GM19467 (cell line): ENCODE measurements at regions not wholly inside any gene's neighbourhood (a gene's known extent, or its start where the extent isn't known, plus 50 kb on each side); places are given as distances from the start of the nearest gene placed in this dataset.

ENCODE experiments used
- ATAC-seq: cut with Tn5 transposase; IDR thresholded peaks from one replicate; pipeline ENCODE4 v1.9.1; 2021; ENCODE audit warnings: mild to moderate bottlenecking, moderate library complexity; ENCODE audit not compliant: unreplicated experiment

DNA sequence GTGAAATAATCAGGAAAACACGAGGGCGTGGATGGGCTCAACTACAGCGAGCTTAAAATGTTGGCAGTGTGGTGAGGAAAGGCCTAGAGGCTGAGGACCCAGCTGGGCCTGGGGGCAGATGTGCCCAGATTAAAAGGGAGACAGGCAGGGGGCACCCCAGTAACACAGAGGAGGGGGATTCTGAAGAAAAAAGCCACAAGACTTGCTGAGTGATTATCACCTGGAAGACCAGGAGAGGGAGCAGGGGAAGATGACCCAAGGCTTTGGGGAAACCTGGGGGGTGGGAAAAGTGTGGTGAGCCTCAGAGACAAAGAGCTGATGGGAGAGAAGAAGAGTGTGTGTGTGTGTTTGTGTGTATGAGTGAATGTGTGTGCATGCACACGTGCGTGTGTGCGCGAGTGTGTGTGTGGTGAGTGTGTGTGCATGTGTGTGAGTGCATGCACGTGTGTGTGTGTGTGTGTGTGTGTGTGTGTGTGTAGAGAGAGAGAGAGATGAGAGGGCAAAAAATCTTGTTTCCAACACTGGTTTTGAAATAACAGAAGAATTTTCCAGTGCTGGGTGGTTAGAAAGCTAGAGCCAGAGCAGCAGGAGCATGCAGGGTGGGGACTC lies 500.5 kb downstream of the BUD13 start:
- no peak for ATAC-seq

DNA sequence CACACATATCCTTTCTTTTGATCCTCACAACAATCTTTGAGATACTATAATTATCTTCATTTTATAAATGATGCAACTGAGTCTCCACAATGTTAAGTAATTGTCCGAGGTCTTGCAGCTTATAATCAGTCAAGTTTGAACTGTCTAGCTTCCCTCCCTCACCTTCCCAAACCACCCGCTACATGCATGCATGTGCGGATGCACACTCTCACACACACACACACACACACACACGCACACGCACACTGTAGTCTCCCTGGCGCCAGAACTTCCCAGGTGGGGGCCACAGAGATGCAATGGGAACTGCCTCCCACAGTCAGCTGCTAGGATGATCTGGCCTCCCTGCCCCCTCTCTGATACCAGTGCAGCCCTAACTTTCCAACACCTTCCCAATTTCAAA lies 501.3 kb downstream of the BUD13 start:
- no peak for ATAC-seq

DNA sequence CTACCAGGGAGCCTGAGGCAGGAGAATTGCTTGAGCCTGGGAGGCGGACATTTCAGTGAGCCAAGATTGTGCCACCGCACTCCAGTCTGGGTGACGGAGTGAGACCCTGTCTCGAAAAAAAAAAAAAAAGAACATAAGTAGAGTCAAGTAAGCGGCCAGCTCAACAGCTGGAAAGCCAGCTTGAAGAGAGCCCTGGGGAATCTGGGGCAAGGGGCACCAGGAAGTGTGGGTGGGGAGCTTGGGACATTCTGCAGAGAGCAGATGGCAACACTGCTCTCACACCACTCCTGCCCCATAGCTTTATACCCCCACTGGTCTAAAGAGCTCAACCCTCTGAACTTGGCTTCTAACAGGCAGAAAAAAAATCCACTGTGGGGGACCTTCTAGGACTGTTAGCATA lies 505.6 kb downstream of the BUD13 start:
- ATAC-seq: no peak

DNA sequence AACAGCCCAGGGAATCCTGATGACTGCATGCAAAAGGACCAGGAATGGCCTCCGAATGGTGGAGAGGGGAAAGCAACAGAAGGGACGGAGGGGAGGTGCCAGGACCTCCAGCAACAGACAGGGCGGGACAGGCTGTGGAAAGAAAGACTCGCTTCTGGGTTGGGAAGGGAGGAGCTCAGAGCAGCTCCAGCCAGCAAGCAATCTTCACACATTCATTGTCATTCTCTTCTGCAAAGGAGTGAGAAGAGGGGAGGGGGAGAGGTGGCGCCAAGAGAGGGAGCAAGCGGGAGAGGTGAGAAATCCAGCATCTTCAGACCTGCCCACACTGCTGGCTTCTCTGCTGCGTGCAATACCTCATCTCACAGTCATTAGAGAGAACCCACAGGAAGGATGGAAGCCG lies 509.0 kb downstream of the BUD13 start:
- ATAC-seq: no peak

DNA sequence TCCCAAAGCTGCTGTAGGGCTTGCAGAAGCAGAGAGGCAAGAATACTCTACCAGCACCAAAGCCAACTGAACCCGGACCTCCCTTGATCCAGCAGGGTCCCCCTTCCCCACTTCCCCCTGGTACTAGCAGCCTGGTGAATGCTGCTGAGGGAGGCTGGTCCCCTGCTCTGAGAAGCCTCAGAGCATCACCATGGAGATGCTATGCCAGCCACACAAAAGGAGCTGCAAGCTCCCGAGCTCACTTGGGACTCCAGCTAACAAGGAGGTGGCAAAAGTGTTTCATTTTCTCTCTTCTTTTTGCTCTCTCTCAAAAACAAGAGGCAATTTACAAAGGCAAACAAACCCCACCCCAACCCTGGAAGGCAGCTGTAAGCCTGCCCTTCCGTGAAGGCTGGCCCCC lies 509.8 kb downstream of the BUD13 start:
- no peak for ATAC-seq

DNA sequence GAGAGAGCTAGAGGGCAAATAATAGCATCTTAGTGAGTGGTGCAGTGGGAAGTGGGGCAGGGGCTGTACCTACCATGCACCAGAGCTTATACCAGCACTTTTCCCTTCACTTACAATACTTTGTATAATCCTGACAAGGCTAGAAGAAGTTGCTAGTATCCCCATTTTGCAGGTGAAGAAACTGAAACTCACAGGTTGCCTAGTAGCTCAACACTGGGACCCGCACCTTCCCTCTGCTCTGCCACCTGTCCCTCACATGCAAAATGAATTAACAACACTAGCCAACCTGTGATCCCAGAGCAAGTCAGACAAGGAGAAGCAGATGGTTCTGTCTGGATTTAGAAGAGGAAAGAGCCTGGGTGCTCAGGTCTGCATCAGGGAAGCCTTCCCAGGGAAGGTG lies 510.4 kb downstream of the BUD13 start:
- no peak for ATAC-seq

DNA sequence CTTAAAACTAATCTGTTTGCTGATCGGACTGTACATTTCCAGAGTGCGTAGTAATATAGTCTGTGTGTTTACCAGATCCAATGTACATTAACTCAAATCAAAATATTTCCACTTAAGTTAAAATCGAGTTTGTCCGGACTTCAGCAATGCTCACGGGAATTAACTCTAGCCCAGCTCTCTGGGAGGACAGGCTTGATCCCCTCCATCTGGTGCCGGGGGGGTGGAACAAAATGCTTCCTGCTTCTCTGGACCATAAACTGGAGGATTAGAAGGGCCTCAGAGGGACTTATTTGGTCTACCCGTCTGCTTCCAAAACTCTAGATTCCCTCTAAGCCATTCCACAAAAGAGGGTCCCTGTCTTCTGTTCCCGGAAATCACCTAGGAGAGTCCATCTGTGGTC lies 511.2 kb downstream of the BUD13 start:
- ATAC-seq: no peak

DNA sequence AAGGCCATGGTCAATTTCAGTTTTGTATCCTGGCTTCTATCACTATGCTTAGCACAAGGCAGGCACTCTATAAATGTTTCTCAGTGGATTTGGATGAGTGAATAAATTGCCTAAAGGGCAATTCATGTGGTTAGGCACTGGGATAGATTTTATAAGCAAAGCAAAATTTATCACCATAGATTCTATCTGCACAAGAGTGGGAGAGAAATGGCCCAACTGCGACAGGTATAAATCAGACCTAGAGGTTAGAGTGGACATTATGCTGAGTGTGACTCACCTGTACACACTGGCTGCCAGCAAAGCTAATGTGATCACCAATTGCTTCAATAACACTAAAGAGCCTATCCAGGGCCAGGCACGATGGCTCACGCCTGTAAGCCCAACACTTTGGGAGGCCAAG lies 514.0 kb downstream of the BUD13 start:
- ATAC-seq: no peak

DNA sequence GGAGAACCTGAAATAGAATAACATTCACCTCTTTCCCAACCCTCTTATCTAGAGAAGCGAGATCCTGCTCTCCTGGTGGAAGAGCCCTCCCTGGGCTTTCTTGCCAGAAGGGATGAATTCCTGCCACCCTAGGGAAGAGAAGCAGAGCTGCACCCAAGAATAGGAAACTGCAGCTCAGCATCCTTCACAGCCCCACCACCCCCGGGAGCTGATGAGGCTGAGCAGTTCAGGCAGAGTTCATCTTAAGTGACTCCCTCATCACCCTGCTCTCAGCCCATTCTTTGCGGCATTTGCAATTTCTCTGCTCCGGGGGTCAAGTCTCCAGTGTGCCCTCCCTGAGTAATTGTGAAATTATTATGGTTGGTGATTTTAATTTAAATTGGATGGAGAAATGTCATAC lies 514.9 kb downstream of the BUD13 start:
- ATAC-seq: no peak

DNA sequence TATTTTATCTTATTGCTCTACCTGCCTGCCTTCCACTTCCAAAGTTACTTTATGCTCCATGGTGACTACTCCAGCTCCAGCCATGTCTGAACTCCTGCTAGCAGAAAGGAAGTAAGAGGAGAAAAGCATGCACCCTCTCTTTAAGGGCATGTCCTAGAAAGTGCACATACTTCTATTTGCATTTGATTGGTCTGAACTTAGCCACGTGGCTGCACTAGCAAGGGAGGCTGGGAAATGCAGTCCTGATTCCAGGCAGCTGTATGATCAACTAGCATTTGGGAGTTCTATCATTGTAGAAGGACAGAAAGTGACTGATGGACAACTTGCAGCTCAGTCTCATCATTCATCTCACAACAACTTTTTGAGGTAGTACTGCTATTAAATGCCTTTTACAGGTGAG lies 515.7 kb downstream of the BUD13 start:
- ATAC-seq: no peak

DNA sequence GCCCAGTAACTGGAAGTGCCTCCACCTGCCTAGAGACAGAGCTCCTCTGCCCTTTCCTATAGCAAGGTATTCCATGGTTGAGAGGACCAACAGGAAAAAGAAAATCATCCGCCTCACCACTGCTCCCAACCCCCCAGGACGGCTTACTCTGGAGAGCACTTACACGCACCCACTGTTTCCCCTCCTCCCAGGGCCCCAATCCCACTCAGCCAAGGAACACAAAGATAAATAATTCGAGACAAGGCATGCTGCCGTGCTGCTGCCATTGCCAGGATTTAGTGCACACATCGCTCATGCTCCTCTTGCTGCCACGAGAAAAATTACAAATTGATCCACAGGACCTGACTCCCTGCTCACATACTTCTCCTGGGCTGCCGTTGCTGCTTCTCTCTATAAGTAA lies 516.6 kb downstream of the BUD13 start:
- no peak for ATAC-seq

DNA sequence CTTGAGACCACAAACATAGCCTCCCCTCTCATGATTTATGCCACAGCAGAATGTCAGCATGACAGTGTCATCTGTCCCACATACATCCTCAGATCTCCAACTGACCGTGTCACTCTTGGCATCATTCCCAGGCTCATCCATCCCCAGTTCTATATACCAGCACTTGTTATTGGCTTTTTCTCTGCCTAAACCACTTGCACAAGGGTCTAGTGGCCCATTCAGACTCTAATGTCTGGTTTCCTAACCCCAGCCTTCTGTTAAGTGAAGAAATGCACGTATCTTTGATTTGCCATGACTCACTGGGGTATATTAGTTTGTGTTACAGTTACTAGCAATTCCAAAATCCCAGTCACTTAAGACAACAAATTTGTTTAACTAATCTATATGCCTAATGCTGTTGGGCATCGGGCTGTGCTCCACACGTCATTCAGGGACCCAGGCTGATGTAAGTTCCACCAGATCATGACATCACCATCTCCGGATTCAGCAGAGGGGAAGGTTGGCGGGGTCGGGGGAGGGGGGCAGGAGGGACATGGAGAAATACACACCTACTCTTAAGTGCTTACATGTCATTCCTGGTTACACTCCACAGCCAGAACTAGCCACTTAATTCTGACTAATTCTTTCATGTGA lies 517.4 kb downstream of the BUD13 start:
- ATAC-seq: no peak

DNA sequence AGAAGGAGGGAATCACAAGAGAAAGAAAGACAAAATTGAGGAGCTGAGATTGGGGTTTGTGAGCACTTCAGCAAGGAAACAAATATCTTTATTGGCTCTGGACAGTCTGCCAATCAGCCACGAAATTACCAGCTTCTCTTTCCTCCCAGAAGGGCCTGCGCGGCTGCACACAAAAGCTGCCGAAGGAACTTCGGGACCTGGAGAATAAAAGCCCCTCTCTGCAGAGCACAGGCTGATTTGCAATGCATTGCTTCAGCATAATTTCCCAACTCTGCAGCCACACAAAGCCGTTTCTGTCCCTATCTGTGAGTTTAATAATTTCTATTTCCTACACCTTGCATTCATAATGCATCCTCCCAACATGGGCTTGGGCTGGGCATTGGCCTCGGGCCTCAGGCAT lies 522.6 kb downstream of the BUD13 start:
- ATAC-seq: no peak

DNA sequence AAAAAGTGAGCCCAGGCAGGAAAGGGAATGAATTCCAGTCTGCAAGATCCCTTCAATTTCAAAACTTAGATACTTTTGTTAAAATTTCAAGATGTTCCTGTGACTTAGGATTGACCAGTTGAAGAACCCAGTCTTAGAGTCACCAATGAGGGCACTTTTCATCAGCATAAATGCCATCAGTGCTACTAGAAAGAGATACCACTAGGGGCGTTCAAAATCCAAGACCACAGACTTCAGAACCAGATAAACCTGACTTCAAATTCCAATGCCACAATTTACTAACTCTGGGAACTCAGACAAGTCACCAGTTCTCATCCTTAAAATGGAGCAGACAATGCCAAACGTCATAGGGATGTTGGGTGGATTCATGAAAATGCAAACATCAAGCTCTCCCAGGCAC lies 523.2 kb downstream of the BUD13 start:
- no peak for ATAC-seq

DNA sequence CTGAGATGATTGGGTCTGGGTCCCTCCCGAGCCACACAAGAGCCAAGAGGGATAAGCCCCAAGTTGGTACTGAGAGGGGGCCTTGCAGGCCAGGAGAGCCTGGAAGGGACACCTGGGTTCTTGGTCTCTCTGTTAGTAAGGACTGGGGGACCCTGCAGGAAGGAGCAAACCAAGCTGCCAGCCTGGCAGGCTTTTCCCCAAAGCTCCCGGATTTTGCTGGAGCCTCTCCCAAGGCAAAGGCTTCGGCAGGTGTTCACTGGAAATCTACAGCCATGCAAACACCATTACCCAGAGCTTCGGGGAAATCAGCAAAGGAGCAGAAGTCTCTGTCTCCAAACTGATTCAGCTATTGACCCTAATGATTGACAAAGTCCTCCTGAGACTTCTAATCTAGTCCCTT lies 527.9 kb downstream of the BUD13 start:
- no peak for ATAC-seq

DNA sequence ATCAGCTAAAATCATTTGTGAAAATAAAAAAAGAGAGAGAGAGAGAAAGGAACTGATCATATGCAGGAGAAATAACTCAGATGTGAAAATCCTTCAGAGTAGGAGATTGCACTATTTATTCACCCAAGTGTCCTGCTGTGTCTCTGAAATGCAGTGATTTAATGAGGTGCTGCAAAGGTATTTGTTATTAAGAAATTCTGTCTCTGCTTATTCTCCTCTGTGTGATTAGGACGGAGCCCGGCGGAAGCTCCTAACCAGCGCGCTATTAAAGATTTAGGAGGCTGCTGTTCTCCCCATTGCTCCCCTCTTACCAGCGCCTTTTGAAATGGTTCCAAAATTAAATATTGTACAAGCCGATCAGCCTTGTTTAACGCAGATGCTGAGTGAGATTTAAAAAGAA lies 528.3 kb downstream of the BUD13 start:
- ATAC-seq: no peak

DNA sequence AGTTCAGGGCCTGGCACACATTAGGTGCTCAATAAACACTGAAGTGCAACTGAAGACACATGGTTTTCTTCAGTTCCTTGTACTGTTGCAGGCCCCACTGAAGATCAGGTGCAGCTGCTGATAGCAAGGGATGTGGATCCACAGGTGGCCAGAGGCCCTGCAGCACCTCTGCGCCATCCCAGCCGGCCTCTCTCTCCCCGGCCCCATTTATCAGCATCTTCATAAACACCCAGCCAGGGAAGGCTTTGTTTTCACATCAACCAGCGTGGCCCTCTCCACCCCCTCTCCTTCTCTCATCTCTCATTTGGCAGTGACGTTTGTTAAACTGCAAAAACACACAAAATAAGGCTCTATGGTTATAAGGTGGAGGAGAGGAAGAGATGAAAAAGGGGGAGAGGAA lies 528.8 kb downstream of the BUD13 start:
- no peak for ATAC-seq

DNA sequence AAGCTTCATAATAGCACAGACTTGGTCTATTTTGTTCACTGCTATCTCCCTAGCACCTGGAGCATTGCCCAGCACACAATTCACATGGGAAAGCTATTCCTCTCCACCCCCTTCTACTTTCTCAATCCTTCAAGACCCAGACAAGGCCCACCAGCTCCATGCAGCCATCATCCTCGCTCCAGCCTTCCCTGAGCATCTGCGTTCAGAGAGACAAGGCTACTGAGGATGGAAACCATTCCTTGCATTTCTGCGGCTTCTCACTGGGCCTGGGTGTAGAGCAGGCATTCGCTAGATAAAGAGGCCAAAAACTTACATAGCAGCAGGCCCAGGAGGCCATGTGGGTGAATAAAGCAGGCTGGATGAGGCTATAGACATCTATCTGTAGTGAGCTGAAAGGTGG lies 530.8 kb downstream of the BUD13 start:
- ATAC-seq: no peak

DNA sequence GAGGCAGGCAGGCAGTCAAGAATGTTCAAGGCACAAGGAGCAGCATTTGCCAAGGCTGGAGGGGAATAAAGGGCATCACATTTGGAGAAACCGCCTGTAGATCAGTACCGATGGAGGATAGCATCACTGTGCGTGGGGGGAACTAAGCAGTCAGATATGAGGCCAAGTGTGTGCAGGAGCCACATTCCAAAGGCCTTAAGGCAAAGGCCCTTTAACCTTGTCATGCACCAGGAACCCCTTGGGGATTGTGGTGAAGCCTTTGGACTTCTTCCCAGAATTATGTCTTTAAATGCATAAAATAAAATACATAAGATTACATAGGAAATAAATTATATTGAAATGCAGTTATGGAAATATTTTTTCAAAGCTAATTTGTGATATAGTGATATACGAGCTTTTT lies 532.1 kb downstream of the BUD13 start:
- no peak for ATAC-seq

DNA sequence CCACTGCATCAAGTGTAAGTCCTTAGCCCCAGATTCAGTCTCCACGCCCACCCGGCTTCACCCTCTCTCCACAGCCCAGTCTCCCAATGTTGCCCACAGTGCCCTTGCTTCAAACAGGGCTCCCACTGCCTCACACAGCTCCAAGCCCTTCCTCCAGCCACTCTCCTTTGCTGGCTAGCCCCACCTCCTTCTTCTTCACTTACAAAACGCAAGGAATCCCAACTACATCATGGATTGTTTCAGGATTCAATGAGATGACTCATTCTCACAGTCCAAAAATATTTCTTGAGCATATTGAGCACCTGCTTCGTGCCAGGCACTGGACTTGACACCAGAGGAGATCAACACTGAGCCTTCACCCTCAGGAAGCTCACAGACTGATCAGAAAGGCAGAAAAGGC lies 533.5 kb downstream of the BUD13 start:
- no peak for ATAC-seq

DNA sequence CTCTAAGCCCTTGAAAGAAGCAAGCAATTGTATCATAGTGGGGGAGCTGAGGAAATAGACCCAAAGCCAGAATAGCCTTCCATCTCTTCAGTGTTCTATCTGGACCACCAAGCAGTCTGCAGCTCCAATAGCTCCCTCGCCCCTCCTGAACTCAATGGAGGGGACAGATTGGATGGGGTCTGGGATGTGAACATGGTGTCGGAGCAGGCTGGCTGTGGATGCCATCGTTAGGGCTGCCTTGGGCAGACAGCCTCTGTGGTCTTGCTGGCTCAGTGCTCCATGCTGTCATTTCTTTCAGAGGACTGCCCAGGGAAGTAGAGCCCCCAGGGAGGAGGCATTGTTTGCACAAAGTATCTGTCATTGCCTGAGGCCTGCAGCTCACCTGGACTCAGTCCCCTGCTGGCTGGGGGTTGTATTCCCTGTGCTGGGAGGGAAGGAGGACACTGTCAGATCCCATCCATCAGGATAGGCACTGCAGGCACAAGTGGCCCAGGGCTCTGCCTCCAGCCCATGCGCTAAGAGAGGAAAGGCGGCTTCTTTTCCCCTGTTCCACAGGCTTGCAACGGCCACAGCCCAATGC lies 537.7 kb downstream of the BUD13 start:
- no peak for ATAC-seq

DNA sequence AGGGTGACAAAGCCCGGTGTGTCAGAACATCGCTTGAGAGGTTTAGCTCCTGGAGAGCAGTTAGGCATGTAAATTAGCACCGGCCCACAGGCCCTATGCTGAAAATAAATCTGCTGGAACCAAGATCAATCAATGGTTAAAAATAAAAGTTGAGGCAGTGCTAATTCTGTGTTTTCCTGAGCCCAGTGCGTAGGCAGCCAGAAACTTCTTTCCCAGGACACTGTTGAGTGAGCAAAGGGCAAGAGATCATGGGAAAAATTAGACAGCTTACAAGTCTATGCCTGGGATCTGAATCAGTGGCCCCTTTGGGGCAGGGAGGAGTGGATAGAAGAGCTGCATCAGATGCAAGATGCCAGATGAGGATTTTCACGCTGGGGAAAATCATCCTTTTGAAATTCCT lies 539.2 kb downstream of the BUD13 start:
- no peak for ATAC-seq

DNA sequence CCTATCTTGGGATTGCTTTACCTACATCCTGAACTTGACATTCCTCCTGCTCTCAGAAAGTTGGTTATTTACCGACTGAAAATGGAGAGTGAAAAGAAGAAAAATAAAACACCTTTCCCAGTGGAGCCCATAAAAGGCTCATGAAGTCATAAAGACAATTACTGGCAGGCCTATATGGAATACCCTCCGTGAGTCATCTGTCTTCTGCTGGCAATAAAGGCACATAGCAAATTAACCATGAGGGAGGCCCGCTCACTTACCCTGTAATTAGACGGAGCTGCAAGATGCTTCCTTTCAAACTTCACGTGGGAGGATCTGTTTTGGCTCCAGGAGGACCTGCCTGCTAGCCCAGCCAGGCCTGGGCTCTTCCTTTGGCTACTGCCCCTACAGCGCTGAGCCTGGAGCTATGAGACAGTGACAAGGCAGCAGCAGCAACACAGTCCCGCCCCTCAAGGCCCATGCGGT lies 540.4 kb downstream of the BUD13 start:
- ATAC-seq: no peak
